ENCODE measurements at regions not wholly inside any gene's neighbourhood (a gene's known extent, or its start where the extent isn't known, plus 50 kb on each side); places are given as distances from the start of the nearest gene placed in this dataset.

- Mint-ChIP-seq H3K4me1 (no peaks in the 10 kb centered on the region), H3K27me3 (no peaks in the 10 kb centered on the region), H3K36me3 (ENCODE audit: low read depth) (no peaks in the 10 kb centered on the region), H3K27ac (no peak overlapping the region), H3K4me3 (no peak overlapping the region), H3K9me3 (ENCODE audit: low read depth) (peaks cover 3% of the 10 kb centered on the region)
- intact Hi-C loops (cut with DNase I, micrococcal nuclease) = no loop called here
- POLR2A ChIA-PET = no interaction called here
- DNase-seq = no peak
- ATAC-seq = no peak
- CTCF ChIA-PET = no interaction called here
Measured at GRCh38 chr6:8664700-8665099, 229.4 kb upstream of the SLC35B3 start.

- Mint-ChIP-seq H3K27me3 (no peaks in the 10 kb centered on the region), H3K4me3 (no peak overlapping the region), H3K27ac (no peak overlapping the region), H3K36me3 (ENCODE audit: low read depth) (no peaks in the 10 kb centered on the region), H3K9me3 (ENCODE audit: low read depth) (peaks cover 2% of the 10 kb centered on the region), H3K4me1 (no peaks in the 10 kb centered on the region)
- CTCF ChIA-PET = no interaction called here
- POLR2A ChIA-PET = no interaction called here
- DNase-seq (no peak), ATAC-seq (no peak)
- intact Hi-C loops (cut with DNase I, micrococcal nuclease) = no loop called here
Measured at GRCh38 chr6:8664070-8664469, 228.7 kb upstream of the SLC35B3 start.

GRCh38 chr6:8659404-8660189, 224.3 kb upstream of the SLC35B3 start:
- H3K27ac Mint-ChIP-seq = no peak overlapping the region
- intact Hi-C loops (cut with DNase I, micrococcal nuclease) = no loop called here
- POLR2A ChIA-PET = no interaction called here

DNA sequence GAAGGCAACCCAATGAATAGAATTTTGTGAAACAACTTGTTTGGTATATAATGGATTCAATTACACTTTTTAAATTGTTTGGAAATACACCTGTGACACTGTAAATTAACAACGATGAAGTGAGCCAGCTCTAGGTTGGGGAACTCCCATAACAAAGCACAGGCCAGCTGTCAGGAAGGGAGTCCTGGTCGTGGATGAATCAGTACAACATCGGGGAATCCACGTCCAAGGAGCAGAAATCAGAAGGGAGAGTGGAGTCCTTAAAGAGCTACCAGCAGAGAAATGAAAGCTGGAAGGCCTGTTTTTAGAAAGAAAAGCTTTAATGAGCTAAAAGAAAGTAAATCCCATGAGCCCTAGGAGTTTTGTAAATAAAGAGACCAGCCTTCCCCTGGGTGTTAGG, 223.1 kb upstream of the SLC35B3 start:
- CTCF ChIA-PET = no interaction called here
- ATAC-seq (no peak), DNase-seq (no peak)
- Mint-ChIP-seq H3K4me3 (no peak overlapping the region), H3K9me3 (ENCODE audit: low read depth) (no peaks in the 10 kb centered on the region), H3K4me1 (no peaks in the 10 kb centered on the region), H3K36me3 (ENCODE audit: low read depth) (no peaks in the 10 kb centered on the region), H3K27ac (no peak overlapping the region), H3K27me3 (peaks cover 2% of the 10 kb centered on the region)
- POLR2A ChIA-PET = no interaction called here
- intact Hi-C loops (cut with DNase I, micrococcal nuclease) = no loop called here

More at GRCh38 chr6:8659404-8660189, 224.3 kb upstream of the SLC35B3 start:
- H3K27me3 Mint-ChIP-seq = peaks cover 2% of the 10 kb centered on the region
- CTCF ChIA-PET = no interaction called here
- DNase-seq (no peak), ATAC-seq (no peak)
- H3K9me3 Mint-ChIP-seq (ENCODE audit: low read depth) = peaks cover under 1% of the 10 kb centered on the region
- no peak overlapping the region for H3K4me3 Mint-ChIP-seq
- no peaks in the 10 kb centered on the region for H3K4me1 Mint-ChIP-seq
- H3K36me3 Mint-ChIP-seq (ENCODE audit: low read depth) = no peaks in the 10 kb centered on the region

GRCh38 chr6:8657522-8657921, 222.2 kb upstream of the SLC35B3 start:
- intact Hi-C loops (cut with DNase I, micrococcal nuclease) = no loop called here
- H3K27me3 Mint-ChIP-seq = peaks cover 2% of the 10 kb centered on the region
- ATAC-seq (no peak), DNase-seq (no peak)
- no peaks in the 10 kb centered on the region for H3K4me1 Mint-ChIP-seq
- ChIA-PET POLR2A (no interaction called here), CTCF (no interaction called here)
- no peaks in the 10 kb centered on the region for H3K9me3 Mint-ChIP-seq (ENCODE audit: low read depth)
- H3K27ac Mint-ChIP-seq = no peak overlapping the region
- no peaks in the 10 kb centered on the region for H3K36me3 Mint-ChIP-seq (ENCODE audit: low read depth)
- H3K4me3 Mint-ChIP-seq = no peak overlapping the region

DNA sequence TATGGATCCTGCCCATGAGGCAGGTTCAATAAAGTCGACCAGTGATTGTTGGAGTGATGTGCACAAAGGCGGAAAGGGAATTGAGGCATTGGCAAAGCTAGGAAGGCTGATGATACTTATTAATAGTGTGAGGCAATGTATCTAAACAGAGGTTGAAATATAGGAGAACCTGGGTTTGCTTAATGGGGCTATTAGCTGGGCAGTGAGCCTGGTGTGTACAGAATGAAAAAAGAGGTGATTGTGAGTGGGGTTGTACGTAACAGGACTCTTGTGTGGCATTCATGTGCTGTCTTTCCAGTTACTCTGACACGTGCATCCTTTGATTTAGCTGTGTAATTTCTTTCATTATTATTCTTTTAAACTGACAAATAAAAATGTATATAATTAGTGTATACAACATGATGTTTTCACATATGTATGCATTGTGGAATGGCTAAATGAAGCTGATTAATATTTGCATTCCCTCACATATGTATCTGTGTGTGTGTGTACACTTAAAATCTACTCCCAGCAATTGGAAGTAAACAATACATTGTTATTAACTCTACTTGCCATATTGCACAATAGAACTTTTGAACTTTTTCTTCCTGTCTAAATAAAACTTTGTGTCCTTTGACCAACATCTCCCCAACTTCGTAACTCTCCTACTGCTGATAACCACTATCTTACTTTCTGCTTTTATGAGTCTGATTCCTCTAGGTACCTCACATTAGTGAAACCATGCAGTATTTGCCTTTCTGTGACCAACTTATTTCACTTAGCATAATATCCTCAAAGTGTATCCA, 220.5 kb upstream of the SLC35B3 start:
- ChIA-PET CTCF (interaction anchor here (0.7 kb wide), 1 partner anchor 187 kb away, joined by 3 read pairs; no protein-coding TSS in a partner anchor), POLR2A (no interaction called here)
- no peak for ATAC-seq
- Mint-ChIP-seq H3K4me1 (no peaks in the 10 kb centered on the region), H3K27ac (no peak overlapping the region), H3K4me3 (no peak overlapping the region), H3K9me3 (ENCODE audit: low read depth) (peaks cover 1% of the 10 kb centered on the region), H3K36me3 (ENCODE audit: low read depth) (no peaks in the 10 kb centered on the region), H3K27me3 (peaks cover 2% of the 10 kb centered on the region)
- no peak for DNase-seq
- intact Hi-C loops (cut with DNase I, micrococcal nuclease) = no loop called here

DNA sequence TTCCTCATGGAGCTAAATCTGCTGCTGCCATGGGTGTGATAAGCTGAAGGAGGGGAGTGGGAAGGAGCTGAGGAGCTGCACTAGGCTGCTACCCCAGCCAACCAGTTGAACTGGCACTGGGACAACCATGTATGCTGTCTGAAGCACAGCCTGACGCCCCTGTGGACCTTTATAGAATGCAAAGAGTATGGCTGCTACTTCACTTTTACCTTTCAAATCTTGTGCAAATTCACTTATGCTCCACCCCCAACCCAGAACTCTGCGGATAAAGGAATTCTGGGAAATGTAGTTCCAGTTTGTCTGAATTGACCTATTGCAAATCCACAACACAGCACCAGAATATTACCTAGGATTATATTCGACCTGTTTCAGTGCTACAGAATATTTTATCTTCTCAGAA, 217.4 kb upstream of the SLC35B3 start:
- H3K36me3 Mint-ChIP-seq (ENCODE audit: low read depth) = no peaks in the 10 kb centered on the region
- H3K4me1 Mint-ChIP-seq = no peaks in the 10 kb centered on the region
- no peak overlapping the region for H3K4me3 Mint-ChIP-seq
- POLR2A ChIA-PET = no interaction called here
- no peak for ATAC-seq
- H3K27ac Mint-ChIP-seq = no peak overlapping the region
- intact Hi-C loops (cut with DNase I, micrococcal nuclease) = no loop called here
- CTCF ChIA-PET = no interaction called here
- peaks cover 2% of the 10 kb centered on the region for H3K27me3 Mint-ChIP-seq
- no peak for DNase-seq
- peaks cover 9% of the 10 kb centered on the region for H3K9me3 Mint-ChIP-seq (ENCODE audit: low read depth)

- DNase-seq (no peak), ATAC-seq (no peak)
- CTCF ChIA-PET = interaction anchor here (0.7 kb wide), 1 partner anchor 345 kb away, joined by 4 read pairs; no protein-coding TSS in a partner anchor
- intact Hi-C loops (cut with DNase I, micrococcal nuclease) = no loop called here
- no peaks in the 10 kb centered on the region for H3K4me1 Mint-ChIP-seq
- H3K27me3 Mint-ChIP-seq = peaks cover 2% of the 10 kb centered on the region
- H3K4me3 Mint-ChIP-seq = no peak overlapping the region
- peaks cover 12% of the 10 kb centered on the region for H3K9me3 Mint-ChIP-seq (ENCODE audit: low read depth)
- POLR2A ChIA-PET = no interaction called here
- H3K36me3 Mint-ChIP-seq (ENCODE audit: low read depth) = no peaks in the 10 kb centered on the region
- H3K27ac Mint-ChIP-seq = no peak overlapping the region
Measured at GRCh38 chr6:8651998-8652397, 216.7 kb upstream of the SLC35B3 start.

GRCh38 chr6:8645212-8645611, 209.9 kb upstream of the SLC35B3 start:
- Mint-ChIP-seq H3K4me3 (no peak overlapping the region), H3K4me1 (no peaks in the 10 kb centered on the region), H3K9me3 (ENCODE audit: low read depth) (peaks cover 18% of the 10 kb centered on the region), H3K27me3 (no peaks in the 10 kb centered on the region), H3K36me3 (ENCODE audit: low read depth) (no peaks in the 10 kb centered on the region), H3K27ac (no peak overlapping the region)
- intact Hi-C loops (cut with DNase I, micrococcal nuclease) = no loop called here
- POLR2A ChIA-PET = no interaction called here
- no peak for DNase-seq
- CTCF ChIA-PET = no interaction called here
- no peak for ATAC-seq

- Mint-ChIP-seq H3K36me3 (ENCODE audit: low read depth) (no peaks in the 10 kb centered on the region), H3K9me3 (ENCODE audit: low read depth) (peaks cover 15% of the 10 kb centered on the region), H3K27ac (no peak overlapping the region), H3K27me3 (no peaks in the 10 kb centered on the region), H3K4me3 (no peak overlapping the region), H3K4me1 (no peaks in the 10 kb centered on the region)
- ChIA-PET POLR2A (no interaction called here), CTCF (no interaction called here)
- ATAC-seq (no peak), DNase-seq (no peak)
- intact Hi-C loops (cut with DNase I, micrococcal nuclease) = no loop called here
Measured at GRCh38 chr6:8644306-8644705, 209.0 kb upstream of the SLC35B3 start.

DNA sequence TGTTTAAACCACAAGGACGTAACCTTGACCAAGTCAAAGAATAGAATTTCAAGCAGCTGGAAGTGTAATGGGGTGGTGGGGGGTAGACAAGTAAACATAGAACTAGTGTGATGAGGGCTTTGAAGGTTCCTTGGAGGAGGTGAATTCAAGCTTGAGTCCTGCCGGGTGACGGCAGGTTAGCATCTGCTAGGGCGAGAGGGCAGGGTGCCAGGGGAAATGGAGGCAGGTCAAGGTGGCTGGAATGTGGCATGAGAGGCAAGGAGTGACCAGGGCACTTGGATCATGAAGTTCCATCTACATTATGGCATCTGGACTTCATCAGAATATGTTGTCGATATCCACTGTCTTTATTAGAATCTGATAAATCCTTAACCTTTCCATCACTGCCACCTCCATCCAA, 207.5 kb upstream of the SLC35B3 start:
- CTCF ChIA-PET = no interaction called here
- intact Hi-C loops (cut with DNase I, micrococcal nuclease) = no loop called here

DNA sequence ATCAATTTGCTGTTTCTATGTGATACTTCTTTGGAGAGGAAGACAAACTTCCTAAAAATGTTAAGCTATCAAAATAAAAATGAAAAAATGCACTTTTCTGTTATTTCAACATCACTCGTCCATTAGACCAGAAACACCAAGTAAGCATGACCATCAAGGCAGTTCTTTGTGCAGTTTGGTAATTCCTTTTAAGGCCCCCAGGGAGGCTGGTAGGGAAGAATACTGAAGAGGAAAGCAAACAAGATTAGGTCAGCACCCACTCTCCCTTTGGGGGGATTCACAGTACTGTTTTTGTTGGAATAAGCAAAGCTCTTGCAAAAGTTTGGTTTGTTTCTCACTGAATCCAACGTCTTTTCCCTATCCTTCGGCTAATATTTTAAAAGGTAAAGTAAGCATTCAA, 206.8 kb upstream of the SLC35B3 start:
- Mint-ChIP-seq H3K36me3 (ENCODE audit: low read depth) (no peaks in the 10 kb centered on the region), H3K4me3 (no peak overlapping the region), H3K9me3 (ENCODE audit: low read depth) (peaks cover 8% of the 10 kb centered on the region), H3K4me1 (no peaks in the 10 kb centered on the region), H3K27ac (no peak overlapping the region), H3K27me3 (no peaks in the 10 kb centered on the region)
- no peak for ATAC-seq
- no peak for DNase-seq
- ChIA-PET POLR2A (no interaction called here), CTCF (no interaction called here)
- intact Hi-C loops (cut with DNase I, micrococcal nuclease) = no loop called here

More for the DNA sequence above, 207.5 kb upstream of the SLC35B3 start:
- DNase-seq (no peak), ATAC-seq (no peak)
- H3K27me3 Mint-ChIP-seq = no peaks in the 10 kb centered on the region
- H3K4me3 Mint-ChIP-seq = no peak overlapping the region
- H3K36me3 Mint-ChIP-seq (ENCODE audit: low read depth) = no peaks in the 10 kb centered on the region
- H3K4me1 Mint-ChIP-seq = no peaks in the 10 kb centered on the region
- H3K9me3 Mint-ChIP-seq (ENCODE audit: low read depth) = peaks cover 12% of the 10 kb centered on the region
- no peak overlapping the region for H3K27ac Mint-ChIP-seq
- POLR2A ChIA-PET = no interaction called here
